ENCODE measurements at regions not wholly inside any gene's neighbourhood (a gene's known extent, or its start where the extent isn't known, plus 50 kb on each side); places are given as distances from the start of the nearest gene placed in this dataset.

- no peaks in the 10 kb centered on the region for H3K9me3 ChIP-seq
- DNase-seq (ENCODE audit: low spot score), result no peak
- H3K4me1 ChIP-seq, result no peaks in the 10 kb centered on the region
- no peak overlapping the region for H3K4me3 ChIP-seq
- no peaks in the 10 kb centered on the region for H3K27me3 ChIP-seq
- no peak overlapping the region for H3K27ac ChIP-seq
- TF ChIP-seq CTCF (IDR thresholded peaks at IDR 0.05), result no peak
- H3K36me3 ChIP-seq, result no peaks in the 10 kb centered on the region
Measured at GRCh38 chr2:13901526-13901925, 731.0 kb upstream of the LRATD1 start.

GRCh38 chr2:13905831-13906230 lies 726.7 kb upstream of the LRATD1 start:
- no peak overlapping the region for H3K27ac ChIP-seq
- TF ChIP-seq CTCF (IDR thresholded peaks at IDR 0.05), result no peak
- no peak for DNase-seq (ENCODE audit: low spot score)
- no peaks in the 10 kb centered on the region for H3K27me3 ChIP-seq
- no peaks in the 10 kb centered on the region for H3K36me3 ChIP-seq
- H3K4me1 ChIP-seq, result no peaks in the 10 kb centered on the region
- H3K9me3 ChIP-seq, result no peaks in the 10 kb centered on the region
- no peak overlapping the region for H3K4me3 ChIP-seq

GRCh38 chr2:13916066-13916465 lies 716.5 kb upstream of the LRATD1 start:
- no peak overlapping the region for H3K27ac ChIP-seq
- no peaks in the 10 kb centered on the region for H3K27me3 ChIP-seq
- TF ChIP-seq CTCF (IDR thresholded peaks at IDR 0.05), result no peak
- no peak overlapping the region for H3K4me3 ChIP-seq
- no peaks in the 10 kb centered on the region for H3K36me3 ChIP-seq
- H3K9me3 ChIP-seq, result no peaks in the 10 kb centered on the region
- H3K4me1 ChIP-seq, result no peaks in the 10 kb centered on the region
- no peak for DNase-seq (ENCODE audit: low spot score)

- no peaks in the 10 kb centered on the region for H3K4me1 ChIP-seq
- H3K9me3 ChIP-seq, result peaks cover 0 to 13% of the 10 kb centered on the region in 2 donors
- no peaks in the 10 kb centered on the region for H3K36me3 ChIP-seq
- H3K4me3 ChIP-seq, result no peak overlapping the region
- no peaks in the 10 kb centered on the region for H3K27me3 ChIP-seq
- no peak overlapping the region for H3K27ac ChIP-seq
- DNase-seq (ENCODE audit: low spot score), result no peak
- TF ChIP-seq CTCF (IDR thresholded peaks at IDR 0.05), result no peak
Measured at GRCh38 chr2:13917958-13918357, 714.6 kb upstream of the LRATD1 start.

- DNase-seq (ENCODE audit: low spot score), result no peak
- H3K4me3 ChIP-seq, result no peak overlapping the region
- no peak for TF ChIP-seq CTCF (IDR thresholded peaks at IDR 0.05)
Measured at GRCh38 chr2:13919981-13920382, 712.5 kb upstream of the LRATD1 start.

GRCh38 chr2:13921245-13921644 lies 711.3 kb upstream of the LRATD1 start:
- DNase-seq (ENCODE audit: low spot score), result no peak
- no peak for TF ChIP-seq CTCF (IDR thresholded peaks at IDR 0.05)
- Histone ChIP-seq H3K36me3 (no peaks in the 10 kb centered on the region), H3K27ac (no peak overlapping the region), H3K27me3 (no peaks in the 10 kb centered on the region), H3K9me3 (peaks cover 0 to 13% of the 10 kb centered on the region in 2 donors), H3K4me1 (no peaks in the 10 kb centered on the region), H3K4me3 (no peak overlapping the region)

More at GRCh38 chr2:13919981-13920382, 712.5 kb upstream of the LRATD1 start:
- no peaks in the 10 kb centered on the region for H3K27me3 ChIP-seq
- H3K4me1 ChIP-seq, result no peaks in the 10 kb centered on the region
- H3K9me3 ChIP-seq, result peaks cover 0 to 13% of the 10 kb centered on the region in 2 donors
- no peaks in the 10 kb centered on the region for H3K36me3 ChIP-seq
- no peak overlapping the region for H3K27ac ChIP-seq
